GM18861 (cell line): ENCODE measurements at regions not wholly inside any gene's neighbourhood (a gene's known extent, or its start where the extent isn't known, plus 50 kb on each side); places are given as distances from the start of the nearest gene placed in this dataset.

Experiments used
- ATAC-seq: cut with Tn5 transposase; IDR thresholded peaks from one replicate; pipeline ENCODE4 v1.9.1; 2021; ENCODE audit not compliant: unreplicated experiment

GRCh38 chr20:50370036-50370566 lies 140.1 kb upstream of the PTPN1 start:
- no peak for ATAC-seq

DNA sequence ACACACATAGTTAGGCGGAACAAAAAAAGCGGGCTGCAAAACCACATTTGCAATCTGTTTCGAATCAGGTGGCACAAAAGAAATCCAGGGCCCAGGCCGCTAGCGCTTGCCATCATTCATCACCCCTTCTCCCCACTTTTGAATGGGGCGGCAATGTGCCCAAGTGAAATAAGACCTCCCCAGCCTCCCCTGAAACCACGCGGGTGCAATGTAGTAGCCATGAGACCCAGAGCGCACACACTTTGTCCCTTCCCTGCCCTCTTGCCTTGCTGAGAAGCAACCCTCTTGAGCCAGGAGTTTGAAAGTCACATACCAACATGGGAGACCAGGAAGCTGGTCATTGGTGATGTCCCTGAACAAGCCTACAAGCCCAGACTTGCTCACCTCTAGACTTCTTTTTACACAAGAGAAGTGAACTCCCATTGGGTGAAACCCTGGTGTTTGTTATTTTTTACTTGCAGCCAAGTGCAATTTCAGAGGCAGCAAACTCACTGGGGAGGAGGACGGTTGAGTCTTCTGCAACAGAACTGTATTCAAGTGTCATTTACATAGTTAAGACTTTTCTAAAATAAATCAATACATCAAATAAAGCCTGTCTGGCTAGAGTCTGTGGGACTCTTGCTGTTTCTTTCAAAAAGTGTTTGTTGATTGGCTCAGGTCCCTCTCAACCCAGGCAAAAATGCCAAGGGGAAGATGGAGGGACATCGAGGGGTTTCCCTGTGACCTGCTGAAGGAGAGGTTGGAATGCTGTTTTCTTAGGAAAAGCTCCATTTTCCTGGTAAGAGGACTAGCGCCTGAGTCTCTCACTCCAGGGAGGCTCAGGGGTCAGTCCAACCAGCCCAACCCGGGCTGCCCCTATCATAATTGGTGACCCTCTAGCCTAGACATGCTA lies 138.1 kb upstream of the PTPN1 start:
- ATAC-seq = no peak

DNA sequence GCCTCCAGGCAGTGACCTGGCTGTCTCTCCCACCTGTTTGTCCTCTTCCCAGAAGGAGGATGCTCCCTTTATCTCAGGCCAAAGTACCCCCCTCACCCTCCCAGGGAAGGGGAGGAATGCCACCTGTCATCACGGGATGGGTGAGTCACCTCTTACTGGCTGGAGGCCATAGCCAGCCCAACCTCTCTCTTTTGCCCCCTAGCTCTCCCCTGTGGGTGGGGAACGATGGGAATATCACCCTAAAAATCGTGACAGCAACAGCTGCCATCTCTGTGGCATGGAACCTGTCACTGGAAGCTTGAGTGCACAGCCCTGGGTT lies 137.5 kb upstream of the PTPN1 start:
- no peak for ATAC-seq

- ATAC-seq = no peak
These were observed 136.4 kb upstream of the PTPN1 start for GRCh38 chr20:50373674-50374286.

DNA sequence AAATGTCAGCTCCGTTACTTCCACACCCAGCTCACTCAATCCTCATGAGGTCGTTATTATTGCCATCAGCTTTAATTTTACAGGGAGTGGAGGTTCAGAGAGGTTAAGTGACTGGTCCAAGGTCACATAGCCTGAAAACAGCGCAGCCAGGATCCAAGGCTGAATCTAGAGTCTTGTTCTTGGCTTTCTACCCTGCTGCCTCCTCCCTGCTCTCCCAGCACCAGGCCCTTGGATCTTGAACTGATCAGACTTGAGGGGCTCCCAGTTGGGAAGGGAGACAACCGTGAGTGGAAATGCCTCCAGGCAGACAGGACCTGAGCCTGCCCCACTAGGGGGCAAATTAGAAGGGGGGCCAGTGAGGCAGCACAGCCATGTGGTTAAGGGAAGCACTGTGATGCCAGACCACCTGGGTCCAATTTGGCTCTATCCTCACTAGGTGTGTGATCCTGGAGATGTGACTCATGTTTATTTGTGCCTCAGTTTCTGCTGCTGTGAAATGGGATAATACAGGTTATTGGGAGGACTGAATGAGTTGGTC lies 135.6 kb upstream of the PTPN1 start:
- no peak for ATAC-seq

DNA sequence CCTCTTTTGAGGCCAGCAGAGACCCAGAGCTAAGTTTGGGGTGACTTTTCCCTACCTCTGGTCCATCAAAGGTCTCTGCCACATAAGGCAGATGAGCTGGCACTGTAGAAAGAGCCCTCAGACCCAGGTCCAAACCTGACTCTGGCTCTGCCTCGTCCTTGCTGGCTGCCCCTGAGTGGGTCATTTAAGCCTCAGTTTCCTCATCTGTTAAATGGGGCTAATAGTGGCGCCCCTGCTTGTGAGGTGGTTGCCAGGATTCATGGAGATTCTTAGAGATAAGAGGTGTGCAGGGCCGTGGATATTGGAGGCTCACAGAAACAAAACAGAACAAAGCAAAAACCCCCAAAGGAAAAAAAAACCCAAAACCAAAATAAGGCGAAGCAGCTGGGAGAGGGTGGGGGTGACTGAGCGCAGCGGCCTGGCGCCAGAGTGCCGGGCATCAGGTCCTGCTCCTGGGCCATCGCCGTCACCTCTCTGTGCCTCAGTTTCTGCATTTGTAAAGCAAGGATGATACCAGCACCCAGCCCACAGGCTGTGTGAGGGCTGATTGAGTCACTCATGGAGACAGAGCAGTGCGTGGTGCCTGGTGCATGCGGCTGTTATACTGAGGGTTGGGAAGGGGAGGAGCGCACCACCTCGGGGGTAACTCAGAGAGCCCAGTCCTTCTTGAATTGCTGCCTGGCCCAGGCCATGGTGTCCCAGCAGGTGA lies 133.8 kb upstream of the PTPN1 start:
- no peak for ATAC-seq

DNA sequence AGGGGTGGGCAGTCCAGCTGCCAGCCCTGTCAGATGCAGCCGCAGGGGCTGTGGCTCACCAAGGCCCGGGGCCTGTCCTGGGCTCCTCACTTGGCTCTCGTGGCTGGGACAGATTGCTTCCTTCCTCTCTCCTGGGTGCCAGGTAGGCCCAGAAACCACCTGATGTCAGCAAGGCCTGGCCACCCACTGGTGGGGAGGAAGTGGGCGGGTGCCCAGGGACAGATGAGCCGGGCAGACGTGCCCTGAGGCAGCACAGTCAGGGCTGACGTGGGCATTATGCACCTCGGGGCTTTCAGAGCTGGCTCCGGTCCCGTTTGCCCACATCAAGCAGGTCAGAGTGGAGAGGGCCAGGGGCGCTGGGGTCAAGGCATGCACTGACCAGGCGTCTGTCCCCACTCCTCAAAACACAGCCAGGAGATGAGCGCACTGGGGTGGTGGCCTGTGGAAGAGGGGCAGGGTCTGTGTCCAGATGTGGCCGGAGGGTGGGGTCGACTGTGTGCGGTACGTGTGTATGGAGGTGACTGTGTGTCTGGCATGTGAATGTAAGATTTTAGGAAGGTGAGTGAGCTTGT lies 133.2 kb upstream of the PTPN1 start:
- no peak for ATAC-seq

- ATAC-seq = no peak
These were observed 131.8 kb upstream of the PTPN1 start for GRCh38 chr20:50378170-50379000.

DNA sequence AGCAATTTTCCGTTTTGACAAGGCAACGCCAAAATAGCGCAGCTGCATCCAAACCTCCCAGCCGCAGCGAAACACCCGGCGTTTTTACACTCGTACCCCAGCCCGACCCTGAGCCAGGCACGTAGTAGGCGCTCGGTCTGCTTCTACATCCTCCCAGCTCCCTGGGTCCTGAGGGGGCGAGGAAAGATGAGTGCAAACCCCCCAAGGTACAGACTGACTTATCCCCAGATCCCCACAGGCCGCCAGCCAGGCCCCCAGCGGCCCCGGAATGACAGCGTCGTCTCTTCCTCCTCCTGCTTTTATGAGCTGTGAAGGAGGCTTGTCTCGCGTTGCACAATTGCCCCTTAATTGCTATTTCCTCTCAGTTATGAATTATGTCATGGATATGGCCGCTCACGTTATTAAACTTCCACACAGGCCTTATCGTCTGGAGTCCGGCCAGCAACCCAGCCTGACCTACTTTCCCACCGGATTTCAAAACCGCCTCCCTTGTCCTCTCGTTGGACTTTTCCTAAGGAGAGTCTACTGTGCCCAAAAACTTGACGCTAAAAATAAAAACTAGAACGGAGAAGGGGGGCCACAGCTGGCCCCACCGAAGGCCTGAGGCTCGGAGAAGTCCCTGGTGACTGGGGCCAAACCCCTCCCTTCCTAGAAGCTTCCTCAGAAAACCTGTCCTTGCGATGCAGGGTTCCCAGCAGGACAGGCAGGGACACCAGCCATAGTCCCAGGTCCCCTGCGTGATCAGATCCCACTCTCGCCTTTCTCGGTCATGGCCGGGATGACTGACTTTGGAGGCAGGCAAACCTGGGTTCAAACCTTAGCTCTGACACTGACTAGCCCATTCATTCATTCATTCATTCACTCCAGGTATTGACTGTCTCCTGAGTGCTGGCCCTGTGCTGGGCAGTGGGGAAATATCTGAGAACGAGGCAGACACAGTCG lies 130.9 kb upstream of the PTPN1 start:
- ATAC-seq = no peak

GRCh38 chr20:50379991-50380696 lies 130.0 kb upstream of the PTPN1 start:
- no peak for ATAC-seq

DNA sequence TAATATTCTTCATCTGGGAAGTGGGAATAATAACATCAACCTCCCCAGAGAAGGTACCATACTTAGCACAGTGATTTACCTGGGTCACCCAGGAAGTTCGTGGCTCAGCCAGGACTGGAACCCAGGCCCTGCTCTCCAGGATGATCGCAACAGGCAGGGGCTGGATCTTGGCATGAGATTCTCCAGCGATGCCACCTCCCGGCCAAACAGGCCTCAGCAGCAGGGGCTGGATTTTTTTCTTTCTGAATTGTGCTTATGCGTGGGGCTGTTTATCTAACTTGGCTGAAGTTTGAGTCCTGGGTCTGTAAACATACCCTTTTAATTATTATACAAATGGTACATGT lies 129.5 kb upstream of the PTPN1 start:
- no peak for ATAC-seq

DNA sequence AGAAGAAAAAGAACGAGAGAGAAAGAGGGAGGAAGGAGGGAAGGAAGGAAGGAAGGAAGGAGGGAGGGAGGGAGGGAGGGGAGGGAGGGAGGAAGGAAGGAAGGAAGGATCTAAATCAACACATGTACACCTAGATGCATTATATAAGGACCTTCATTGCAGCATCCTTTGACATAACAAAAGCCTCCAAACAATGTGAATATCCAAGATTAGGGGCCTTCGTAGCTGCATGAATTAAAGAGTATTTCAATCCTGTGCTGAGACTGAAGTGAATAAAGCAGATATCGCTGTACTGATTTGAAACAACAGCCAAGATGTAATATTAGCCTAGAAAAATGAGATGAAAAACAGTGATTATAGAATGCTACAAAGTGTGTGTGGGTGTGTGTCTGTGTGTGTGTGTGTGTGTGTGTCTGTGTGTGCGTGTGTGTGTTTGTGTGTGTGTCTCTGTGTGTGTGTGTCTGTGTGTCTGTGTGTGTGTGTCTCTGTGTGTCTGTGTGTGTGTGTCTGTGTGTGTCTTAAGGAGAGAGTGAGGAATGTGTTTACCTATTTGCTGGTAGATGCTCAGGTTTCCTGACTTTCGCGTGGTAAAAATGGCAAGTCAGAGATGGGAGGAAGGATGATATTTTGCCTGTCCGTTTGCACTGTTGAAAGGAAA lies 129.0 kb upstream of the PTPN1 start:
- ATAC-seq = no peak

GRCh38 chr20:50381771-50382593 lies 128.2 kb upstream of the PTPN1 start:
- ATAC-seq = no peak

- no peak for ATAC-seq
These were observed 124.2 kb upstream of the PTPN1 start for GRCh38 chr20:50385733-50386640.

- no peak for ATAC-seq
These were observed 123.6 kb upstream of the PTPN1 start for GRCh38 chr20:50386641-50386960.

GRCh38 chr20:50387218-50387995 lies 122.8 kb upstream of the PTPN1 start:
- no peak for ATAC-seq
